ENCODE measurements at regions not wholly inside any gene's neighbourhood (a gene's known extent, or its start where the extent isn't known, plus 50 kb on each side); places are given as distances from the start of the nearest gene placed in this dataset.
"Not testable (repeated sequence)": the region's sequence is repeated elsewhere in the genome, so short reads cannot be mapped to it uniquely, and the experiment has no call there.

DNA sequence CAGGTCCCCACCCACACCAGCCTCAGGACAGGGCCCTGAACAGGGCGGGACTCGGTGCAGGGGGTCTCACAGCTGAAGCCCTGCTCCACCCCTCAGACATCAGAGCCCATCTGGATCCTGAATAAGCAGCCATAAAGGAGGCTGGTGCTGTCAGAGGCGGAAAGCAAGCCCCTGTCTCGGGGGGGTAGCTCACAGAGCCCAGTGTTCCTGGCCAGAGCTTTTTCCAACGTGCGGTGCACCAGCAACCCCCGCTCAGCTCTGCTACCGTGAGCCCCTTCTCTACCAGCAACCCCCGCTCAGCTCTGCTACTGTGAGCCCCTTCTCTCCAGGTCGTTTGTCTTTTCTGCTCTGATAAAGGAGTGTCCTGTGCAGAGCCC, 136.5 kb upstream of the SFSWAP start:
- Histone ChIP-seq H3K79me2 (ENCODE audit: insufficient read depth, low read length) (no peaks in the 10 kb centered on the region), H3F3A (ENCODE audit: insufficient read depth, low read length) (no peaks in the 10 kb centered on the region), H2AFZ (ENCODE audit: low read length) (no peak overlapping the region), H3K9me2 (ENCODE audit: low read depth, low read length) (no peaks in the 10 kb centered on the region), H3K4me3 (ENCODE audit: low read depth, low read length, poor library complexity, severe bottlenecking) (no peak overlapping the region), H4K20me1 (ENCODE audit: insufficient read depth, low read length) (no peaks in the 10 kb centered on the region), H3K27ac (ENCODE audit: low read depth, low read length, poor library complexity, severe bottlenecking) (no peak overlapping the region), H3K9ac (ENCODE audit: low read length) (no peak overlapping the region), H3K4me1 (ENCODE audit: insufficient read depth, low read length, severe bottlenecking) (no peaks in the 10 kb centered on the region), H3K4me2 (ENCODE audit: low read length) (no peak overlapping the region), H3K27me3 (ENCODE audit: insufficient read depth, low read length) (0 out of 2 replicates have a peak, but pooled peaks cover 4% of the 10 kb centered on the region), H3K36me3 (ENCODE audit: insufficient read depth, low read length) (no peaks in the 10 kb centered on the region), H3K9me3 (ENCODE audit: low read length) (no peaks in the 10 kb centered on the region)
- TF ChIP-seq, protein P1, sequence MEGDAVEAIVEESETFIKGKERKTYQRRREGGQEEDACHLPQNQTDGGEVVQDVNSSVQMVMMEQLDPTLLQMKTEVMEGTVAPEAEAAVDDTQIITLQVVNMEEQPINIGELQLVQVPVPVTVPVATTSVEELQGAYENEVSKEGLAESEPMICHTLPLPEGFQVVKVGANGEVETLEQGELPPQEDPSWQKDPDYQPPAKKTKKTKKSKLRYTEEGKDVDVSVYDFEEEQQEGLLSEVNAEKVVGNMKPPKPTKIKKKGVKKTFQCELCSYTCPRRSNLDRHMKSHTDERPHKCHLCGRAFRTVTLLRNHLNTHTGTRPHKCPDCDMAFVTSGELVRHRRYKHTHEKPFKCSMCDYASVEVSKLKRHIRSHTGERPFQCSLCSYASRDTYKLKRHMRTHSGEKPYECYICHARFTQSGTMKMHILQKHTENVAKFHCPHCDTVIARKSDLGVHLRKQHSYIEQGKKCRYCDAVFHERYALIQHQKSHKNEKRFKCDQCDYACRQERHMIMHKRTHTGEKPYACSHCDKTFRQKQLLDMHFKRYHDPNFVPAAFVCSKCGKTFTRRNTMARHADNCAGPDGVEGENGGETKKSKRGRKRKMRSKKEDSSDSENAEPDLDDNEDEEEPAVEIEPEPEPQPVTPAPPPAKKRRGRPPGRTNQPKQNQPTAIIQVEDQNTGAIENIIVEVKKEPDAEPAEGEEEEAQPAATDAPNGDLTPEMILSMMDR (IDR thresholded peaks at IDR 0.05; ENCODE audit: low read length): no peak
- no peak for TF ChIP-seq EZH2 (IDR thresholded peaks at IDR 0.05; ENCODE audit: borderline replicate concordance, low read length)

DNA sequence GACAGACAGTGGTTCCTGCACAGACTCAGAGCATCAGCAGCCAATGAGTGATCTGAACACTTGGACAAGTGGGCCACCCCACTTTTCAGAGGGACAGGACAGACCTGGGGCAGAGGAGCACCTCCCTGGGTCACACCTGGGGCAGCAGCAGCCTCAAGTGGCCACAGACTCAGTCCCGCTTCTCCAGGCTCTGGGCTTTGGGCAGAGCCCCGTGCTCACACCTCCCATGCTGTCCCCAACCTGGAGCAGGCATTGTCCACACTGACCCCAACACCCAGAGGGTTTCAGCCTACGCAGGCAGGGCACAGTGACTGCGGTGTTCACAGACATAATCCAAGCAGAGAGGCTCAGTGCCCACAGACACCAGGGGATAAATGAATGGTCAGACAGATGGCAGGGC, 135.5 kb upstream of the SFSWAP start:
- H3K79me2 ChIP-seq (ENCODE audit: insufficient read depth, low read length): no peaks in the 10 kb centered on the region
- no peak overlapping the region for H3K4me2 ChIP-seq (ENCODE audit: low read length)
- no peaks in the 10 kb centered on the region for H3K9me3 ChIP-seq (ENCODE audit: low read length)
- H3K27me3 ChIP-seq (ENCODE audit: insufficient read depth, low read length): no peaks in the 10 kb centered on the region
- H3F3A ChIP-seq (ENCODE audit: insufficient read depth, low read length): no peaks in the 10 kb centered on the region
- H3K36me3 ChIP-seq (ENCODE audit: insufficient read depth, low read length): no peaks in the 10 kb centered on the region
- H3K9me2 ChIP-seq (ENCODE audit: low read depth, low read length): no peaks in the 10 kb centered on the region
- no peak overlapping the region for H2AFZ ChIP-seq (ENCODE audit: low read length)
- no peaks in the 10 kb centered on the region for H4K20me1 ChIP-seq (ENCODE audit: insufficient read depth, low read length)
- no peak overlapping the region for H3K27ac ChIP-seq (ENCODE audit: low read depth, low read length, poor library complexity, severe bottlenecking)
- H3K4me3 ChIP-seq (ENCODE audit: low read depth, low read length, poor library complexity, severe bottlenecking): no peak overlapping the region
- H3K9ac ChIP-seq (ENCODE audit: low read length): no peak overlapping the region
- TF ChIP-seq, protein P1 (IDR thresholded peaks at IDR 0.05; ENCODE audit: low read length): no peak
- no peak for TF ChIP-seq EZH2 (IDR thresholded peaks at IDR 0.05; ENCODE audit: borderline replicate concordance, low read length)
- no peaks in the 10 kb centered on the region for H3K4me1 ChIP-seq (ENCODE audit: insufficient read depth, low read length, severe bottlenecking)

- H3K9me2 ChIP-seq (ENCODE audit: low read depth, low read length); H3F3A ChIP-seq (ENCODE audit: insufficient read depth, low read length); H3K4me1 ChIP-seq (ENCODE audit: insufficient read depth, low read length, severe bottlenecking); H3K9me3 ChIP-seq (ENCODE audit: low read length); H3K9ac ChIP-seq (ENCODE audit: low read length); H3K79me2 ChIP-seq (ENCODE audit: insufficient read depth, low read length); H4K20me1 ChIP-seq (ENCODE audit: insufficient read depth, low read length); H3K4me3 ChIP-seq (ENCODE audit: low read depth, low read length, poor library complexity, severe bottlenecking); H3K4me2 ChIP-seq (ENCODE audit: low read length); H3K36me3 ChIP-seq (ENCODE audit: insufficient read depth, low read length); H3K27ac ChIP-seq (ENCODE audit: low read depth, low read length, poor library complexity, severe bottlenecking); H3K27me3 ChIP-seq (ENCODE audit: insufficient read depth, low read length); H2AFZ ChIP-seq (ENCODE audit: low read length): not testable (repeated sequence)
Measured at GRCh38 chr12:131576734-131577133, 134.2 kb upstream of the SFSWAP start.

- Histone ChIP-seq H3F3A (ENCODE audit: insufficient read depth, low read length) (no peaks in the 10 kb centered on the region), H3K4me2 (ENCODE audit: low read length) (no peak overlapping the region), H3K27ac (ENCODE audit: low read depth, low read length, poor library complexity, severe bottlenecking) (no peak overlapping the region), H3K9ac (ENCODE audit: low read length) (no peak overlapping the region), H3K9me2 (ENCODE audit: low read depth, low read length) (no peaks in the 10 kb centered on the region), H3K9me3 (ENCODE audit: low read length) (no peaks in the 10 kb centered on the region), H4K20me1 (ENCODE audit: insufficient read depth, low read length) (no peaks in the 10 kb centered on the region), H3K79me2 (ENCODE audit: insufficient read depth, low read length) (no peaks in the 10 kb centered on the region), H3K4me3 (ENCODE audit: low read depth, low read length, poor library complexity, severe bottlenecking) (no peak overlapping the region), H3K36me3 (ENCODE audit: insufficient read depth, low read length) (no peaks in the 10 kb centered on the region), H2AFZ (ENCODE audit: low read length) (no peak overlapping the region), H3K27me3 (ENCODE audit: insufficient read depth, low read length) (no peaks in the 10 kb centered on the region), H3K4me1 (ENCODE audit: insufficient read depth, low read length, severe bottlenecking) (no peaks in the 10 kb centered on the region)
- TF ChIP-seq, protein P1 (IDR thresholded peaks at IDR 0.05; ENCODE audit: low read length): no peak
- no peak for TF ChIP-seq EZH2 (IDR thresholded peaks at IDR 0.05; ENCODE audit: borderline replicate concordance, low read length)
Measured at GRCh38 chr12:131577766-131578165, 133.1 kb upstream of the SFSWAP start.

All from OCI-LY1 (cell line).